Endodermal cell (in vitro differentiated cells): ENCODE measurements at regions not wholly inside any gene's neighbourhood (a gene's known extent, or its start where the extent isn't known, plus 50 kb on each side); places are given as distances from the start of the nearest gene placed in this dataset.

Experiments used
- DNase-seq: peaks from one replicate; pipeline ENCODE4 v3.0.0-alpha.2; 2017
- H3K27ac ChIP-seq: 2 replicates; pipeline ENCODE4 v1.5.1; 2013; ENCODE audit warnings: mild to moderate bottlenecking, low read depth, low read length, moderate library complexity
- H3K27me3 ChIP-seq: 2 replicates; pipeline ENCODE4 v1.6.1; 2013; ENCODE audit warnings: mild to moderate bottlenecking, low read length, moderate library complexity; ENCODE audit not compliant: insufficient read depth, control insufficient read depth, poor library complexity, severe bottlenecking
- H3K36me3 ChIP-seq: 2 replicates; pipeline ENCODE4 v1.7.0; 2013; ENCODE audit warnings: mild to moderate bottlenecking, low read length, moderate library complexity; ENCODE audit not compliant: control insufficient read depth, insufficient read depth
- H3K4me1 ChIP-seq: one replicate; pipeline ENCODE4 v1.7.0; 2013; ENCODE audit warnings: low read length; ENCODE audit not compliant: control insufficient read depth, insufficient read depth
- H3K4me3 ChIP-seq: 2 replicates; pipeline ENCODE4 v1.5.1; 2013; ENCODE audit warnings: mild to moderate bottlenecking, low read length, moderate library complexity
- H3K9ac ChIP-seq: 2 replicates; pipeline ENCODE4 v1.6.1; 2013; ENCODE audit warnings: mild to moderate bottlenecking, low read length, moderate library complexity; ENCODE audit not compliant: poor library complexity, severe bottlenecking; ENCODE audit errors: extremely low read depth
- H3K9me3 ChIP-seq: 2 replicates; pipeline ENCODE4 v1.6.1; 2013; ENCODE audit warnings: mild to moderate bottlenecking, low read length, moderate library complexity; ENCODE audit not compliant: control insufficient read depth
- H3K27ac Mint-ChIP-seq: 2 replicates; pipeline ENCODE4 v1.8.0; 2020; ENCODE audit warnings: mixed read lengths
- H3K27me3 Mint-ChIP-seq: 2 replicates; pipeline ENCODE4 v1.8.0; 2021; ENCODE audit warnings: mild to moderate bottlenecking, mixed read lengths; ENCODE audit not compliant: insufficient read depth
- H3K36me3 Mint-ChIP-seq: 2 replicates; pipeline ENCODE4 v1.8.0; 2020; ENCODE audit warnings: low read depth, mixed read lengths
- H3K4me1 Mint-ChIP-seq: 2 replicates; pipeline ENCODE4 v1.8.0; 2020; ENCODE audit warnings: mixed read lengths
- H3K4me3 Mint-ChIP-seq: 2 replicates; pipeline ENCODE4 v1.8.0; 2020; ENCODE audit warnings: mild to moderate bottlenecking, moderate library complexity, mixed read lengths
- H3K9me3 Mint-ChIP-seq: 2 replicates; pipeline ENCODE4 v1.8.0; 2020; ENCODE audit warnings: mild to moderate bottlenecking, mixed read lengths
- WGBS, 2 experiments: methylation state at CpG; one replicate each; pipeline versions ENCODE4 v1.1.5 to v1.1.7; 2013; ENCODE audit warnings: missing lambda C conversion rate in 2 of 2, mixed read lengths in 1 of 2; ENCODE audit not compliant: insufficient coverage in 1 of 2, insufficient read length in 1 of 2; 5-methylcytosine and 5-hydroxymethylcytosine counted together
- TF ChIP-seq, protein P1 (sequence below): fragments of 200-600 bp; sonication (generic); conservative IDR thresholded peaks from 2 replicates; pipeline ENCODE4 v1.5.0; 2021; ENCODE audit warnings: antibody characterized with exemption, mild to moderate bottlenecking

DNA sequence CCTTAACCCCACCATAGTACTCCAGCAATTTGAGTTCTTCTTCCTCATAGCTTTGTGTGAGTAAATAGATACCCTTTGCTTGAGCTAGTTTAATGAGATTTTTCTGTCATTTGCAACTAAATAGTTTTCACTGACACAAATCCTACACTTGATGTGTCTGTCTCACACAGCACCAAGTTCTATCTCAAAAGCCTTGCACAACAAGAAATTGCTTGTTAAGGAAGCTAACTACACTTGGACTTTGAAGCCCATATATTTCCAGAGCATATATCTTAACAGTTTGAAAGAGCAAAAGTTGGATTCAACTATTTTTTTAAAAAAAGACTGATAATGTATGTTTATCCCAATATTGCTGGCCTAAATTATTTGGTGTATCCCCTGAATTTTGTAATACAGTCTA lies 459.2 kb downstream of the ACTL7B start:
- H3K4me1 Mint-ChIP-seq: no peaks in the 10 kb centered on the region
- Histone ChIP-seq H3K27me3 (no peaks in the 10 kb centered on the region), H3K4me3 (no peak overlapping the region), H3K9me3 (peaks cover 10% of the 10 kb centered on the region), H3K9ac (no peak overlapping the region), H3K4me1 (no peaks in the 10 kb centered on the region), H3K27ac (no peak overlapping the region), H3K36me3 (no peaks in the 10 kb centered on the region)
- DNase-seq: no peak
- H3K4me3 Mint-ChIP-seq: no peak overlapping the region
- H3K36me3 Mint-ChIP-seq: no peaks in the 10 kb centered on the region
- H3K9me3 Mint-ChIP-seq: peaks cover 18% of the 10 kb centered on the region
- no peak overlapping the region for H3K27ac Mint-ChIP-seq
- no peaks in the 10 kb centered on the region for H3K27me3 Mint-ChIP-seq
- TF ChIP-seq, protein P1, sequence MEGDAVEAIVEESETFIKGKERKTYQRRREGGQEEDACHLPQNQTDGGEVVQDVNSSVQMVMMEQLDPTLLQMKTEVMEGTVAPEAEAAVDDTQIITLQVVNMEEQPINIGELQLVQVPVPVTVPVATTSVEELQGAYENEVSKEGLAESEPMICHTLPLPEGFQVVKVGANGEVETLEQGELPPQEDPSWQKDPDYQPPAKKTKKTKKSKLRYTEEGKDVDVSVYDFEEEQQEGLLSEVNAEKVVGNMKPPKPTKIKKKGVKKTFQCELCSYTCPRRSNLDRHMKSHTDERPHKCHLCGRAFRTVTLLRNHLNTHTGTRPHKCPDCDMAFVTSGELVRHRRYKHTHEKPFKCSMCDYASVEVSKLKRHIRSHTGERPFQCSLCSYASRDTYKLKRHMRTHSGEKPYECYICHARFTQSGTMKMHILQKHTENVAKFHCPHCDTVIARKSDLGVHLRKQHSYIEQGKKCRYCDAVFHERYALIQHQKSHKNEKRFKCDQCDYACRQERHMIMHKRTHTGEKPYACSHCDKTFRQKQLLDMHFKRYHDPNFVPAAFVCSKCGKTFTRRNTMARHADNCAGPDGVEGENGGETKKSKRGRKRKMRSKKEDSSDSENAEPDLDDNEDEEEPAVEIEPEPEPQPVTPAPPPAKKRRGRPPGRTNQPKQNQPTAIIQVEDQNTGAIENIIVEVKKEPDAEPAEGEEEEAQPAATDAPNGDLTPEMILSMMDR: no peak

DNA sequence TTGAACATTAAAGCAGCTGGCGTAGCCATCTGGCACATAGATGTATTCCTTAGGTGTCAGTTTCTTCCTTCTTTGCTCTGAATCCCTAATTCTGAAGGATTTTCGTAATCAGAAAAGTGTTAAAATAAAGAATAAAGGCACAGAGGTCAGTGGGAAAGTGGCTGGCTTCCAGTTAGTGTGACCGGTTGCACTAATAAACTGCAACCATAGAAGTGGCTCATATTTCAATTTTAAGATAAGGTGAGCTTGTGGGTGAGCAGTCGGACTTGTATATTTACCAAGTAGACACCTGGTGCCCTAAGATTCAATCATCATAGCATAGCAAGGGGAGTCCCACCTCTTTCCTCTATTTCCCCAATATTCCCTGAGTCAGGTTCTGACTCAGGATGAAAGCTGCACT lies 459.6 kb downstream of the ACTL7B start:
- Mint-ChIP-seq H3K9me3 (peaks cover 18% of the 10 kb centered on the region), H3K4me1 (no peaks in the 10 kb centered on the region), H3K27ac (no peak overlapping the region), H3K27me3 (no peaks in the 10 kb centered on the region), H3K36me3 (no peaks in the 10 kb centered on the region), H3K4me3 (no peak overlapping the region)
- H3K4me3 ChIP-seq: no peak overlapping the region
- no peak for DNase-seq
- no peaks in the 10 kb centered on the region for H3K27me3 ChIP-seq
- H3K9me3 ChIP-seq: peaks cover 10% of the 10 kb centered on the region
- TF ChIP-seq, protein P1: no peak
- no peak overlapping the region for H3K9ac ChIP-seq
- 86 to 100% methylated on average over 3 to 4 of the region's 4 CpGs for WGBS, 2 experiments
- H3K4me1 ChIP-seq: no peaks in the 10 kb centered on the region
- H3K36me3 ChIP-seq: no peaks in the 10 kb centered on the region
- no peak overlapping the region for H3K27ac ChIP-seq

DNA sequence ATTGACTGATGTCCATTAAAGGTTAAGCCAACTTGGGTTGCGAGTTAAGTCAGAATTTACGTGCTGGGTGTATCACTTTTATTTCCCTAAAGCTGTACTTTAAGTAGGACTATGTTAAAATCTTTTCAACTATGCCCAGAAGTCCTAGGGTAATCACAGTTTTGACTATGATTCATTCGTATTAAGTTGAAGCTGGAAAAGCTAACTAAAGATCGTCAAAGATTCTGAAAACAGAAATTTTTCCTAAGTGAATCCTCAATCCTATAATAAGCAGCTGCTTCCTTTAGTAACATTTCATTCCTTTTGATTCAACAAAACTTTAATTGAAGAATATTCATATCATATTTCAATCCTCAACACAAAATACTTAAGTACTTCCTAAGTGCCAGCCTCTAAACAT lies 460.4 kb downstream of the ACTL7B start:
- Mint-ChIP-seq H3K27me3 (no peaks in the 10 kb centered on the region), H3K36me3 (no peaks in the 10 kb centered on the region), H3K9me3 (peaks cover 18% of the 10 kb centered on the region), H3K4me3 (no peak overlapping the region), H3K4me1 (no peaks in the 10 kb centered on the region), H3K27ac (no peak overlapping the region)
- no peaks in the 10 kb centered on the region for H3K4me1 ChIP-seq
- no peaks in the 10 kb centered on the region for H3K27me3 ChIP-seq
- H3K4me3 ChIP-seq: no peak overlapping the region
- 95 to 96% methylated on average over 4 of the region's 4 CpGs for WGBS, 2 experiments
- H3K36me3 ChIP-seq: no peaks in the 10 kb centered on the region
- TF ChIP-seq, protein P1: no peak
- no peak overlapping the region for H3K27ac ChIP-seq
- no peak for DNase-seq
- no peak overlapping the region for H3K9ac ChIP-seq
- H3K9me3 ChIP-seq: peaks cover 10% of the 10 kb centered on the region
